ENCODE measurements at regions not wholly inside any gene's neighbourhood (a gene's known extent, or its start where the extent isn't known, plus 50 kb on each side); places are given as distances from the start of the nearest gene placed in this dataset.
"Not testable (repeated sequence)": the region's sequence is repeated elsewhere in the genome, so short reads cannot be mapped to it uniquely, and the experiment has no call there.

GRCh38 chr9:13026956-13027355 is 252.1 kb downstream of the LURAP1L start:
- no peak for DNase-seq (ENCODE audit: low read depth, low spot score)
- in situ Hi-C loops (cut with HindIII; ENCODE audit: low pct_unique_long_range_greater_than_20kb, low sequenced_read_pairs), result no loop called here

DNA sequence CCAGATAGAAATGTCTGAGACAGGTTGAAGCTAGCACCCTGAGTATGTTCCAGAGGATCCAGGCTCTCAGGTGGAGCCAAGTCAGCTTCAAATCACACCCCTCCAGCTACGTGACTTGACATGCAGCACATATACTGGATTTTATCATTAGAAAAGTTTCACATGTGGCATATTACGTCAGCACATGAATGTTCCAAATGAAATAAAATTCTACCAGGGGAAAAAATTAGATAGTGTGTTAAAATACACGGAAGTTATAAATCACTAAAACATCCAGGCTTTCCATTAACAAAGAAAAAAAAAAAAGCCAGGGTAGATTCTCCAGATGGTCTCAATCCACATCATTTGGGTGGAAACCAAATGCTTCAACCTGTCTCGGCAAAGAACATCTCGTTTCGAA is 251.6 kb downstream of the MPDZ start:
- in situ Hi-C loops (cut with HindIII; ENCODE audit: low pct_unique_long_range_greater_than_20kb, low sequenced_read_pairs), result no loop called here
- no peak for DNase-seq (ENCODE audit: low read depth, low spot score)

- DNase-seq (ENCODE audit: low read depth, low spot score), result no peak
- in situ Hi-C loops (cut with HindIII; ENCODE audit: low pct_unique_long_range_greater_than_20kb, low sequenced_read_pairs), result no loop called here
These were observed 246.9 kb downstream of the MPDZ start for GRCh38 chr9:13032585-13032984.

GRCh38 chr9:13033959-13034693 is 245.4 kb downstream of the MPDZ start:
- in situ Hi-C loops (cut with HindIII; ENCODE audit: low pct_unique_long_range_greater_than_20kb, low sequenced_read_pairs), result no loop called here
- peak; percentile 70 for DNase-seq (ENCODE audit: low read depth, low spot score)

- DNase-seq (ENCODE audit: low read depth, low spot score), result no peak
- in situ Hi-C loops (cut with HindIII; ENCODE audit: low pct_unique_long_range_greater_than_20kb, low sequenced_read_pairs), result no loop called here
These were observed 244.8 kb downstream of the MPDZ start for GRCh38 chr9:13034694-13035002.

- in situ Hi-C loops (cut with HindIII; ENCODE audit: low pct_unique_long_range_greater_than_20kb, low sequenced_read_pairs), result no loop called here
- no peak for DNase-seq (ENCODE audit: low read depth, low spot score)
These were observed 243.7 kb downstream of the MPDZ start for GRCh38 chr9:13035822-13036221.

DNA sequence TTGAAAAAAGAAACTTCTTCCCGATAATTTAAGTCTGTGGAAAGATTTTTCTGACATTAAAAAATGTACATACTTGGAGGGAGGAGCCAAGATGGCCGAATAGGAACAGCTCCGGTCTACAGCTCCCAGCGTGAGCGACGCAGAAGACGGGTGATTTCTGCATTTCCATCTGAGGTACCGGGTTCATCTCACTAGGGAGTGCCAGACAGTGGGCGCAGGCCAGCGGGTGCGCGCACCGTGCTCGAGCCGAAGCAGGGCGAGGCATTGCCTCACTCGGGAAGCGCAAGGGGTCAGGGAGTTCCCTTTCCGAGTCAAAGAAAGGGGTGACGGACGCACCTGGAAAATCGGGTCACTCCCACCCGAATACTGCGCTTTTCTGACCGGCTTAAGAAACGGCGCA is 241.7 kb downstream of the MPDZ start:
- DNase-seq (ENCODE audit: low read depth, low spot score); in situ Hi-C loops (cut with HindIII; ENCODE audit: low pct_unique_long_range_greater_than_20kb, low sequenced_read_pairs): not testable (repeated sequence)

DNA sequence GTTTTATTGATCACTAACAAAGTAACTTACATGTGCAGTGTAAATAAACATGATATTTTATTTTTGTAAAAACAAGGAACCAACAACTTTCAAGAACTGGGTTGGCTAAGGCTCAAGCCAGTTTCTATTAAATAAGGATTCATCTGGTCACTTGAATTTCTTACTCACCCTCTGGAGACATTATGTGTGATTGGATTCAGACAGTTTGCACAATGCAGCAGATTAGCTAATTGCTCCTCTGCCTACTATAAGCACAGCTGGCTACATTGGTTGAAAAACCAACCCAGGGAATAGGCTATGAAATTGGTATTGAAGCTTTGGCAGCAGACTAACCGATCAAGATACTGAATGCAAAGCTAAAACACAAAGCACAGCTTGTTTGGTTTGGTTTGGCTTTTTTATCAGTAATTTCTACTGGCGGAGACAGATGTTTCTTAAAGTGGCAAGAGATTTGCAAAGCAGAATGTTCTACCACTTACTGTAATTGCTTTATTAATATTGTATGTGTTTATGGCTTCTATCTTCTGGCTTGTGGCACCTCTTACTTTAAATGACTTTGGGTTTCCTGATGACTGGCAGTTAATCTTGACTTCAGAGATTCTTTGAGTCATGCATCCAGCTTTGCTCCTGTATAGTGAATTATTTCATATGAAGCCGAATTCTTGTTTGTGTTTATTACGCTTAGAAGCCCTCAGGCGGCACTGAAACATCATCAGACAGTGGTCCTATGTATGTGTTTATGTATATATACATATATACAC is 231.5 kb downstream of the MPDZ start:
- in situ Hi-C loops (cut with HindIII; ENCODE audit: low pct_unique_long_range_greater_than_20kb, low sequenced_read_pairs), result no loop called here
- DNase-seq (ENCODE audit: low read depth, low spot score), result no peak

DNA sequence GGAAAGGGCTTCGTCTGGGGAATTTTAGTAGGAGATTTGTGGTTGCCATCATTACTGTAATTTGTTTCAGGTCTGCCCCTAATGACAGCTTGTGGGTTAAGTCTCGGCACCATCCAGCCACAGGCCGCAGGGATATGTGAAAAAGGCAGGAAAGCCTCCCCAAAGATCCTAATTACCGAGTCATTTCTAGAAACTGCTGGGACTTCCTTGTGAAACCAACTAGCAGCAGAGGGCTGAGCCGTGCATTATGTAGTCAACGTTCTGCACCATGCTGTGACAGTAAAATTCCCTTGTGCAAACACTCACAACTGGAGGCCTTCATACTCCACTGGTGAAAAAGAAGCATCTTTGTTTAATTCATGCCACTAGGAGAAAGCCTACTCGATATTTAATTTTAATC is 230.3 kb downstream of the MPDZ start:
- in situ Hi-C loops (cut with HindIII; ENCODE audit: low pct_unique_long_range_greater_than_20kb, low sequenced_read_pairs), result no loop called here
- no peak for DNase-seq (ENCODE audit: low read depth, low spot score)

DNA sequence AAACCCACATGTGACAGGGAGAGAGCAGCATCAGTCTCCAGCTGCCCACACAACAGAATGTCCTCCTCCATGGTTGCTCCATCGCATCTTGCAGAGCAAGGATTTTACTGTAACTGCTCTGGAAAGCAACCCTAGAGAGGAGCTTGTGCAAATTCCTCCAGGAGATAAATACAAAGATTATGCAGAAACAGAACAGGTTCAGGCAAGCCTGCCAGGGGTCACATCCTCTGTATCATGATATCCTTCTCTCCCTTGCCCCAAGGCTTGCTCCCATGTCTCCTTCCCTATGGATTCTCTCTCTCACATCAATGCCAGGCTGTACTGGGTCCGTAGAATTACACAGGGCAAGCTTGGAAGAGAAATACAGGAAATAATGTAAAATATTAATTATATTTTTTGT is 226.0 kb downstream of the MPDZ start:
- in situ Hi-C loops (cut with HindIII; ENCODE audit: low pct_unique_long_range_greater_than_20kb, low sequenced_read_pairs), result no loop called here
- no peak for DNase-seq (ENCODE audit: low read depth, low spot score)

DNA sequence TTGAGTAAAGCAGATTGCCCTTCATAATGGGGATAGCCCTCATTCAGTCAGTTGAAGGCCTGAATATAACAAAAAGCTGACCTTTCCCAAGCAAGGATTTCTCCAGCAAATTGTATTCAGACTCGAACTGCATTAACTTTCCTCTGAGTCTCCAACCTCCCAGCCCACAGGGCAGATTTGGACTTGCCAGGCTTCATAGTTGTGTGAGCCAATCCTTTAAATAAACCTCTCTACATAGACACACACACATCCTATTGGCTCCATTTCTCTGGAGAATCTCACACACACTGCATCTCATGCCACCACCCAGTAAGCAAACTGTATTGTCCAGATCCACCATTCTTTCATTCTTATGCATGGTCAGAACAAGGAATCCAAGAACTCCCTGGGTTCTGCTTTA is 225.1 kb downstream of the MPDZ start:
- in situ Hi-C loops (cut with HindIII; ENCODE audit: low pct_unique_long_range_greater_than_20kb, low sequenced_read_pairs), result no loop called here
- DNase-seq (ENCODE audit: low read depth, low spot score), result no peak

Small RNA genes in the stretch of these regions (small RNA-seq; reads per million reads assigned to genes)
- gene RF00019, result 0 reads per million in 2 experiments
